Left renal pelvis (tissue), 4 donors: ENCODE measurements at regions not wholly inside any gene's neighbourhood (a gene's known extent, or its start where the extent isn't known, plus 50 kb on each side); places are given as distances from the start of the nearest gene placed in this dataset.
"Not testable (repeated sequence)": the region's sequence is repeated elsewhere in the genome, so short reads cannot be mapped to it uniquely, and the experiment has no call there.

Experiments
- DNase-seq, 4 donors: peaks; one replicate each; pipeline ENCODE4 v3.0.0-alpha.2; 2013; ENCODE audit warnings: low read depth in 4 of 4, low spot score in 3 of 4

DNA sequence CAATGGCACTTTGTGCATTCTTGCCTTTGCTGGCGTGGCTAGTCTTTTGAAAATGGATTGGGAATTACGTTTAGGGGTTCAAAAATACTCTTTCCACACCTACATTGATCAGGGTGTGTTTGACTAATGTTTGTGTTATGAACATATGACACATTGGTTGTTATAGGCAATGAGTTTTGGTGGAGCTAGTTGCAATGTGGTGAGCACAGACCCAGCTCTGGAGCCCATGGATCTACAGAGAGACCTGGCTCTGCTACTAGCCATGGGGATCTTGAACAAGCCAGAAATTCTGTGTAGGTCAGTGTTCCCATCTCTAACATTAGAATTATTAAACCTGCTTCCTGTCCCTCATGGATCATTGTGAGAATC is 222.4 kb upstream of the UBL3 start:
- DNase-seq: no peak

- no peak for DNase-seq
These were observed 221.8 kb upstream of the UBL3 start for GRCh38 chr13:30071969-30072817.

DNA sequence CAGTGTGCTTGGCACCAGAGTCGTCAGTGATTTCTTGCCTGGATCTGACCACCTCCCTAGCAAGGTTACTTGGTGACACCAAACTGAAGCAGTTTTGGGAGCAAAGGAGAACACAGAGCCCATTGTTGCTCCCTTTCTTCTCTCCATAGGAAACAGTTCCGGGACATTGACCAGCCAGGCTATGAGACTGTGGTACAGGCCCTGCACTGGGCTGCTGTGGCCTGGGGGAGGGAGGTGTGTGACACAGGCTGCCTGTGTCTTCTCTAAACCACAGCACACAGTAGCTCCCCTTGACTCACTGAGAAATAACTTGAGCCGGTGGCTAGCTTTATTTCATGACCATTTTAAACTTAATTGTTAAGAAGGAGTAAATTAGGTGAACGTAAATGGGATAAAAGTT is 214.8 kb upstream of the UBL3 start:
- DNase-seq: no peak

GRCh38 chr13:30063892-30064291 is 213.5 kb upstream of the UBL3 start:
- DNase-seq: no peak

- DNase-seq: no peak
These were observed 210.8 kb upstream of the UBL3 start for GRCh38 chr13:30061217-30061616.

DNA sequence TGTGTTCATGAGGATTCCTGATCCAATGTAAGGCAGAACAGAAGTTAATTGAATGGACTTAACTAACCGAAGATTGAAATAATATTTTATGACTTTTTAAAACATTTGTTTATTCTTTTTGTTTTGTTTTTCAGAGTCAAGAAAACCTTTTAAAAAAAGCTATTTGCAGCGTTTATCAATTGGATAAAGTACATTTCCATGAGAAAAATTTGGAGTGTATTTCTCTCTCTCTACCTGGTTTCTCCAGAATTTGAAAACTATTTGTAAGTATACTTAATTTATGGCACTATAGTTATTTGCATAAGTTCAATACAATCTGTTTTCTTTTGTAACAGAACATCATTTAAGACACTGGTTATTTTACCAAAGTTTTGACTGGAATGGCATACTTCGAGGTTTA is 208.0 kb upstream of the UBL3 start:
- no peak for DNase-seq

- not testable (repeated sequence) for DNase-seq
These were observed 204.1 kb upstream of the UBL3 start for GRCh38 chr13:30054546-30054945.

DNA sequence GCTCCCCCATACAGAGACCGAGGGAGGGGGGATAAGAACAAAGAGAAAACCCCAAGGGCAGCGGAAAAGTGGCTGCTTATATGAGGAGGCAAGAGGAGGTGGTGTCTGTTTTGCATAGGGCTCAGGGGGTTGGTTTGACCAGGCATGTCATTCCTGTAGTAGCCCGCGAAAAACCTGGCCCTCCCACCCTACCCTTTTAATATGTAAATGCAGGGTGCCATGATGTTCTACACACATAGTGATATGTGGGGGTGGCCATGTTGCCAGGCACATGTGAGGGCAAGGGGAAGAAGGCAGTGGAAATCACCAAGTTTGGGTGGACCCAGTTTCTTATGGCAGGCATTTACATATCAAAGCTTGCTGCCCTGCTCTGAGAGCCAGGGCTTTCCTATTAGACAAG is 203.5 kb upstream of the UBL3 start:
- DNase-seq: no peak

- peak in 2 of 4 donors; percentile 16 to 27 for DNase-seq
These were observed 201.7 kb upstream of the UBL3 start for GRCh38 chr13:30052120-30052519.

DNA sequence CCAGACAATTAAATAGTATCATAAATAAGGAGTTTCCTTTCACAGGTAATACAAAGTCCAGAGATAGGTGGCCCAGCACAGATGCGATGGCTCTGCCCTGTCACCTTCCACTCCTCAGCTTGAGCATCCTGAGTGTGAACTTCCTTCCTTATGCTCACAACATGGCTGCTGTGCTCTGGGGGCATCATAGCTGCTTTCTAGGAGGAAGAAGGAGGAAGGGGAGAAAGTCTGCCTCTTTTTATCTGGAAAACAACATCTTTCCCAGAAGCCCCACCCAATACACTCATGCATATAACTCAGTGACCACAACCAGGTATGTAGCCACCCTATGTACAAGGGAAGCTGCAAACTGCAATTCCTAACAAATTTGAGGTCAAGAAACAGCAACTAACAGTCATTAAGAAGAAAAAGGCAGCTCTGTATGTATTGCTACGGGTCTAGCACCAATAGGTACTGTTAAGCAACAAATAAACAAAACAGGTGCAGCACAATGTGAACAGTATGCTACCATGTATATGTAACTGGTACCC is 201.2 kb upstream of the UBL3 start:
- DNase-seq: no peak

GRCh38 chr13:30049692-30050091 is 199.3 kb upstream of the UBL3 start:
- no peak for DNase-seq

- DNase-seq: no peak
These were observed 196.9 kb upstream of the UBL3 start for GRCh38 chr13:30047154-30047874.

DNA sequence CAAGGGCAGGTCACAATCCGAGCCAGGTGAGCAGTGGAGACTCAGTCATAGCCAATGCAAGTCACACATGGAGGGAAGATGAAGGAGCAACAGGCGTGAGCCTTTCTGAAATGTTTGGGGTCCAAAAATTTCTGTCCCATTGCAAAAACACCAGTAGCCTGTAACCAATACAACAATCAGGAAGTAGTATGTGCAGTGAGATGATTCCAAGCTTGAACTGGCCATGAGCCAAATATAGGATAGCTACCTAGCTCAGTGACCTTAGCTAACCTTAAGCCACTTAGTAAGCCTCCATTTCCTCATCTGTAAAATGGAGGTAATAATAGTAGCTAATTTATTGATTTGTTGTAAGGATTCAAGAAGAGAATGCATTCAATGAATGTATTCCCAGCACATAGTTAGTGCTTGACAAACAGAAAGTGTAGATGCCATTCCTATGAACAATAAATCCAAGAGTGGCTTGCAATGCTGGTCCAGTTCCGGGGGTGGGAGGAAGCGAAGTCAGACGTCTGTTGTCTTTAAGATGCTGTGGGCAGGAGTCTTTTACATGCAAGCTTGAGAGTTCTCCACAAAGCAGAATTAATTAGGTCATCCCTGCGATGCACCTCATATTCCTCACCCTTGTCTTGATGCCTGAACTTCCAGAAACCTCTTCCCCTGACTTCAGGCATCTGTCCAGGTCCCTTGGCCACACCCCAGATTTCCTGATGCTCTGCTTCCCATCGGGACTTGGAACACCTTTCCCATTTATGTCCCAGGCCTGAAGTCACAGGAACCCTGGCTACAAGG is 195.7 kb upstream of the UBL3 start:
- no peak for DNase-seq

GRCh38 chr13:30044932-30045331 is 194.5 kb upstream of the UBL3 start:
- DNase-seq: no peak

DNA sequence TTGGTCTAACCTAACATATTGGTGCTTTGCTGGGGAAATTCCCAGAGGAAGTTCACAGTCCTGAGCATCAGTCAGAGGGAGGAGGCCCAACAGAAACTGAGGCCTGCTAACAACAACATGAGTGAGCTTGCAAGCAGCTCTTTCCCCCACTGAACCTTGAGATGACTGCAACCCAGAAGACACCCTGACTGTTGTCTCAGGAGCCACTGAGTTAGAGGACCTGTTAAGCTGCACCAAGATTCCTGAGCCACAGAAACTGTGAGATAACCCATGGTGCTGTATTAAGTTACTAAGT is 193.2 kb upstream of the UBL3 start:
- no peak for DNase-seq

GRCh38 chr13:30042891-30043630 is 192.6 kb upstream of the UBL3 start:
- DNase-seq: no peak

DNA sequence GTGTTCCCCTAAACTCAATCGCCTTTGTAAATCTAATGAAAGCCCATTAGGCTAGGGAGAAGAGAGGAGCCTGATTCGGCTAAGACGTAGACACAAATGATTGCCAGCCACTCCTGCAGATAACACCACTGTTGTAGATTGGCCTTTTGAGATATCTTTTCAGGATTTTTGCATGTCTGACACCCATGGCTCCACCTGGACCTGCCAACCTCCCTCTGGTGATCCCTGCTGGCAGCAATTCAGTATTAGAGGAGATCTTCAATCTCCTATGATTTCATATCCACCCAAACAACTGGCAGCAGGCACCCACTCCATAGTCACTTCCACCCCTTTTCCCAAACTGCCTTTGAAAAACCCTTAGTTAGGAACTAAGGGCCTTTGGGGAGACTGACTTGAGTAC is 191.9 kb upstream of the UBL3 start:
- no peak for DNase-seq

DNA sequence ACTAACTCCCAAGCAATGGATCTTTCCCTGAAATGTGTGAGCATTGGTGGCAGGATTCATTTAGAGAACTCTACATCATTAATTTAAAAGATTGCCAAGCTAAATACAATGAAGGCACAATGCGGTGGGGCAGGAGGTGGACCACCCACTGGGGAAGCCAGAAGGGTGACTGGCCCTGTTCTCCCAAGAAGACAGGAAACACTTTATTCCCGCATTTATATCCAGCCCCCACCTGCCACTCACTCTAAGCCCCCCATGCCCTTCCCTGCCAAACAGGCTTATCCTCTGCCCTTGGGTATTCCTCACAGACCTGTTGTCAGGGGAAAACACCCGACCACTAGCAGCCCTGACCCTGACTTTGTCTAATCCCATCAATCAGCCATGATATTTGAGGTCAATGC is 189.1 kb upstream of the UBL3 start:
- no peak for DNase-seq

DNA sequence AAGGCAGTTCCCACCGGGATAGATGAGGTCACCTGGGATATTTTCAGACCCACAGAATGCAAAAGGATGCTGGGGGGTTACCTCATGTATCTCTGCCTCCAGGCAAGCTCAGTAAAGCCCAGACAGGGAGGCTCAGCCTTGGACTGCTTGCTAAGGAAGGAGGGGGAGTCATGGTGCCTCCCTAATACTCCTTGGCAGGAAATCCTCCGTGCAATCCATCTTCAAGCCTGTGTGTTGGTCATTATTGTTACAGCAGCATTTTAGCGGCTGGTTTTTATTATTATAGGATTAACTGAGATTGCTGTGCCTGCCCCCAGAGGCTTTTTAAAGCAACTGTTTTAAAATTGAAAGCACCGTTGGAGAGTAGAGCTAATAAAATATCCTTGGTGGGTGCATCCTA is 188.5 kb upstream of the UBL3 start:
- DNase-seq: no peak

GRCh38 chr13:30037766-30038165 is 187.3 kb upstream of the UBL3 start:
- no peak for DNase-seq

- DNase-seq: no peak
These were observed 186.9 kb upstream of the UBL3 start for GRCh38 chr13:30037306-30037705.
